ENCODE measurements at regions not wholly inside any gene's neighbourhood (a gene's known extent, or its start where the extent isn't known, plus 50 kb on each side); places are given as distances from the start of the nearest gene placed in this dataset.

- Histone ChIP-seq H3K4me1 (no peaks in the 10 kb centered on the region), H3K27me3 (peaks cover 6% of the 10 kb centered on the region), H3K4me3 (no peak overlapping the region), H3K9me3 (no peaks in the 10 kb centered on the region), H3K27ac (no peak overlapping the region), H3K36me3 (no peaks in the 10 kb centered on the region)
- in situ Hi-C loops (cut with MboI; ENCODE audit: low pct_ligation_motif_present in 1 of 4, low pct_unique_long_range_greater_than_20kb in 1 of 4, low sequenced_read_pairs in 3 of 4), result loop anchor here in 1 of 4 donors (10.0 kb wide), 1 partner anchor 244 kb away; no protein-coding TSS in a partner anchor
- intact Hi-C loops (cut with DNase I; ENCODE audit: low total_unique reads), result no loop called here
- no peak for DNase-seq
- WGBS, 2 donors (ENCODE audit: low coverage in 1 of 2), result 66% methylated on average over 19 of the region's 19 CpGs; no CpG with 5 or more reads in 1 of the 2 donors
- TF ChIP-seq EP300 (IDR thresholded peaks at IDR 0.05; ENCODE audit: low read depth) (no peak), POLR2A (IDR thresholded peaks at IDR 0.05) (no peak), CTCF (IDR thresholded peaks at IDR 0.05) (no peak), POLR2AphosphoS5 (IDR thresholded peaks at IDR 0.05) (no peak)
Measured at GRCh38 chr1:5758859-5759578, 233.2 kb downstream of the NPHP4 start.

- H3K4me3 ChIP-seq, result no peak overlapping the region
- no peaks in the 10 kb centered on the region for H3K36me3 ChIP-seq
- no peaks in the 10 kb centered on the region for H3K4me1 ChIP-seq
- in situ Hi-C loops (cut with MboI; ENCODE audit: low pct_ligation_motif_present in 1 of 4, low pct_unique_long_range_greater_than_20kb in 1 of 4, low sequenced_read_pairs in 3 of 4) (loop anchor here in 1 of 4 donors (10.0 kb wide), 1 partner anchor 243 kb away; no protein-coding TSS in a partner anchor), intact Hi-C loops (cut with DNase I; ENCODE audit: low total_unique reads) (no loop called here)
- WGBS, 2 donors (ENCODE audit: low coverage in 1 of 2), result 63 to 87% methylated on average over 3 to 17 of the region's 18 CpGs
- no peak for DNase-seq
- TF ChIP-seq CTCF (IDR thresholded peaks at IDR 0.05) (no peak), POLR2A (IDR thresholded peaks at IDR 0.05) (no peak), EP300 (IDR thresholded peaks at IDR 0.05; ENCODE audit: low read depth) (no peak)
- H3K9me3 ChIP-seq, result no peaks in the 10 kb centered on the region
- peaks cover 4% of the 10 kb centered on the region for H3K27me3 ChIP-seq
- H3K27ac ChIP-seq, result no peak overlapping the region
Measured at GRCh38 chr1:5758000-5758858, 234.0 kb downstream of the NPHP4 start.

GRCh38 chr1:5757187-5757805, 234.9 kb downstream of the NPHP4 start:
- H3K4me3 ChIP-seq, result no peak overlapping the region
- no peaks in the 10 kb centered on the region for H3K9me3 ChIP-seq
- in situ Hi-C loops (cut with MboI; ENCODE audit: low pct_ligation_motif_present in 1 of 4, low pct_unique_long_range_greater_than_20kb in 1 of 4, low sequenced_read_pairs in 3 of 4), result loop anchor here in 1 of 4 donors (10.0 kb wide), 1 partner anchor 242 kb away; no protein-coding TSS in a partner anchor
- WGBS, 2 donors (ENCODE audit: low coverage in 1 of 2), result 54 to 86% methylated on average over 4 to 18 of the region's 18 CpGs
- no peak for TF ChIP-seq EP300 (IDR thresholded peaks at IDR 0.05; ENCODE audit: low read depth)
- no peak for TF ChIP-seq POLR2AphosphoS5 (IDR thresholded peaks at IDR 0.05)
- no peak for TF ChIP-seq CTCF (IDR thresholded peaks at IDR 0.05)
- TF ChIP-seq POLR2A (IDR thresholded peaks at IDR 0.05), result no peak
- intact Hi-C loops (cut with DNase I; ENCODE audit: low total_unique reads), result no loop called here
- peaks cover under 1% of the 10 kb centered on the region for H3K27me3 ChIP-seq
- H3K27ac ChIP-seq, result no peak overlapping the region
- H3K4me1 ChIP-seq, result no peaks in the 10 kb centered on the region
- DNase-seq, result no peak
- H3K36me3 ChIP-seq, result no peaks in the 10 kb centered on the region
